Stimulated activated CD4-positive, alpha-beta T cell treated with anti-CD3 and anti-CD28 coated beads, Interleukin-2, amount 100 ng/mL, for 48 hours (primary cell): ENCODE measurements at regions not wholly inside any gene's neighbourhood (a gene's known extent, or its start where the extent isn't known, plus 50 kb on each side); places are given as distances from the start of the nearest gene placed in this dataset.
A peak's percentile ranks its signal among the peaks of the same experiment; 100 is the strongest.
"Not testable (repeated sequence)": the region's sequence is repeated elsewhere in the genome, so short reads cannot be mapped to it uniquely, and the experiment has no call there.

ENCODE experiments used
- DNase-seq, 2 donors: peaks; one replicate each; pipeline ENCODE4 v3.0.0-alpha.2; 2020

DNA sequence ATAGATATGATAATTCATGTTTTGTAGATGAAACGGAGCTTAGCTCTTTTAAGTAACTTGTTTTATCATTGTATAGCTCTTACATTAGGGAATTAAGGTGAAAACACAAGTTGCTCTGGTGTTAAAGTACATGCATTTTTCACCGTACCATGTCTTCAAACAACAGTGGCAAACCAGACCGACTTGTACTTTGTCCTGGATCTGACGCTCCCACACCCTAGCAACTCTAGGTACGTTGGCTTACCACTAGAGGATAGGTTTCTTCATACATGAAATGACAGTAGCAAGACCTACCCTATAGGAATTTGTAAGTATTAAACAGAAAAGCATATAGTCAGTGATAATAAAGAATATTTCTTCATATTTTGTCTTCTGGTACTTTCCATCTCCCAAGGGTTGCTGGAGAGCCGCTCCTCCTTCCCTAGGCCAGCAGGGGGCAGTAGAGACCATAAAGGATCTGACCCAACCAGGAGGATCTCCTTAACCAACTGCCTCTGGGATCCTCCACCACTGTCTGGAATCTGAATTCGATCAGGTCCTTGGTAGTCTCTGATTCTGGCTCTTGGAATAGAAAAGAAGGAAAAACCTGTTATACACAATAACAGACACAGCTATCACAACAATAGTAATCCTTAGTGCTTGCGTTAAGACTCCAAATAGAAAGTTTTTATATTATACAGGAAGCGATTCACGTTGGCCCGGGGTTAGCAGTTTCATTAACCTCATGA, 136.7 kb downstream of the CAVIN4 start:
- DNase-seq: peak; percentile 61

DNA sequence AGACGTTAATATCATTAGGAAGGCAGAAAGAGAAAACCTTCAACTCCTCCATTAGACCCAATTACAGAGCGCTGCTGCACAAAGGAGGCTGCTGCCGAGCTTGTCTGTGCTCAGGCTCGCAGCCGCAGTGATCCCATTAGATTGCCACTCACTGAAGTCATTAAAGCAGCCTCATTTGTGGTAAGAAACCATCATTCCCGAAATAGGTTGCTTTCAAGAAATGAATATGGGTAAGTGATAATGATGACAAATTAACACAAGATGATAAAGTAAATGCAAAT, 137.2 kb downstream of the CAVIN4 start:
- DNase-seq: no peak

DNA sequence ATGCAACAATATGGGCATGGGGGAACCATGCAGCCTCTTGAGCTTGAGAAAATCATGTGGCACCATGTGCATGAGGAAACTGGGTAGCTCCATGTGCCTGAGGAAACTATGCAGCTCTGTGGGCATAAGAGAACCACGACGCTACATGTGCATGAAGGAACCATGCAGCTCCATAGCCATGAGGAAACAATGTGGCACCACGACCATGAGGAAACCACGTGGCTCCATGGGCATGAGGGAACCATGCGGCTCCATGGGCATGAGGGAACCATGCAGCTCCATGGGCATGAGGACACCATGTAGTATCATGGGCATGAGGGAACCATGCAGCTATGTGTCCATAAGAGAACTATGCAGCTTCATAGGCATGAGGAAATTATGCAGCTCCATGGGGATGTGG, 140.8 kb downstream of the CAVIN4 start:
- no peak for DNase-seq

DNA sequence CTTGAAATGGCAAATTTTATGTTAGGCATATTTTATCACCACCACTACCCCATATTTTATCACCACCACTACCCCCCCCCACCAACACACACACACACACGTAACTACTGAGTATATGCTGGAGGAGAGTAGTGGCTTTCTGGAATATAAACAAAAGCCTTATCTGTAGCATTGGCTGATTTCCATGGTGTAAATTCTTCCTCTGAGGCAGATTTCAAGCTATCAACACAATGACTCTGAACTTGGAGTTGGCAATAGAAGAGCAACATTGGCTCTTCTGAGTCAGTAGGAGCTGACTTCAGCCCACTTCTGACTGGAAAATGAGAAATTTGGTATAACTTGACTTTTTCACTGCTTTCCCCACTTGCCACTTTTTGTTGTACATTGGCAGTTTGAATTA, 143.0 kb downstream of the CAVIN4 start:
- DNase-seq: no peak

DNA sequence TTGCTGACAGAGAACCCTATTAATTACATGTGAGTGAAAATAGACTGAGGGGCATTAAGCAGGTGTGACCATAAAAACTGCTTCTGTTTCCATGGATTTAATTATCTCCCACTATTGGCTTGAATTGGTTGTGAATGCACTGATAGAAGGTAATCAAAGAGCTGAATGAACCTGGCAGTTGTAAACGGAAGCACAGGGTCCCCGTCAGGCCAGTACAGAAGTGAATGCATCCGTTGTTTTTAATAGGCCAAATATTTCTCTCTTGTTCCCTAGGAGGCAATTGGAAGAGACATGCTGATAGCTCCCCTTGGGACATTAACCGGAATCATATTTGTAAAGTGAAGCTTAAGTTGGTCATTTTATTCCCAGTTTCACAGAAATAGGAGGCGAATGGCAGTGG, 147.0 kb downstream of the CAVIN4 start:
- no peak for DNase-seq

DNA sequence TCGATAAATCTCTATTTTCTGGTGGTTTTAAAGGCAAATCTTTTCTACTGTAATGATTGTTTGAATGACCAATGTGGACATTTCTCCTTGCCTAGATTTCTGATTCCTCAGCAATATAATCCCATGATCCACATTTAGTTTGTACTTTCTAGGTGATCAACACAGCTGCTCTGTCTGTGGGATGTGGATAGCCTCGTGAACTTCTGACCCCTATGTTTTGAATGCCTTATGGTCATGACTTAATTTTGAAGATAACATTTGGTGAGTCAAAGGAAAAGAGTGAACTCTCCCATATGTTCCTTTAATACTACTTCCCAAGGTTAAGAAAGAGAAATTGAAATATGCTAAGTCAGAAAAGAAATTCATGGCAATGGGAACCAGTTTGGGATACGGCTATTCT, 147.5 kb downstream of the CAVIN4 start:
- no peak for DNase-seq

DNA sequence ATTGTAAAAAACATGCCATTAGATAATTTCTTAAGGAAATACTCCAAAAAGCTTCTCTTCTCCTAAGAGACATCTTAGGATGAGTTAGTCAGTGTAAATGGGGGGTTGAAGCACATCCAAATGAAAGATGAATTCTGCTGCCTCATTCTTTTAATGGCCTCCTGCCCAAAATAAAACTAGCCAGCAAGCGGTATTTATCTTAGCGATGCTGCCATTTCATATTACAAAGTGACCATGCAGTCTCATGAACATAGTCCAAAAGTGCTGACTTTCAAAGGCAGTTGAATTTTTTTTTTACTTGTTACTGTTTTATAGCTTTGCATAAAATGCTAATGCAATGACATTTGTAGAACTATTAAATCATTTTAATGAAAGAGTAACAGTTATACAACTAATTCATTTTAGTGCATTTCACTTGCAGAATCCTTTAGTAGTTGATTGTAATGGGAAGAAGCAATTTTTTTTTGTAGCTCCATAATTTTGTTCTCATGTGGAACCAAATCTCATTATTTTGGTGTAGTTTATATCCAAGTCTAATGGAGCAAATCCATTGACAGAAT, 151.5 kb downstream of the CAVIN4 start:
- DNase-seq: no peak

DNA sequence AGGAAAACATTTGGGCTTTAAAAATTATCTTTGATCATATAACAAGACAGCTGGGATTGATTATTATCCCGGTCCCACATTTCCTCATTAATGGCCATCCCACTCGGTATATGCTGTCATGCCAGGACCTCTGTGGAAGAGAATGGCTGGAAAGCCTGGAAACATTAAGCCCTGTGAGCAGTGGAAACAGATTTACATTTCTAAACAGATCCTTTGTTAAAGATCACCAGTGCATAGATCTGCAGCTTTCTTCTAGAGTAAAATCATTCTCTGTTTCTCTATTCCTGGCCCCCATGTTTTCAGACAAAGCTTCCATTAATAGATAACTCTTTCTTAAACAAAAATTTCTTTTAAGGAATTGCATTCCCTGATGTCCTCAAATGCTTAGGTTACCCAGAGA, 152.2 kb downstream of the CAVIN4 start:
- DNase-seq: no peak

DNA sequence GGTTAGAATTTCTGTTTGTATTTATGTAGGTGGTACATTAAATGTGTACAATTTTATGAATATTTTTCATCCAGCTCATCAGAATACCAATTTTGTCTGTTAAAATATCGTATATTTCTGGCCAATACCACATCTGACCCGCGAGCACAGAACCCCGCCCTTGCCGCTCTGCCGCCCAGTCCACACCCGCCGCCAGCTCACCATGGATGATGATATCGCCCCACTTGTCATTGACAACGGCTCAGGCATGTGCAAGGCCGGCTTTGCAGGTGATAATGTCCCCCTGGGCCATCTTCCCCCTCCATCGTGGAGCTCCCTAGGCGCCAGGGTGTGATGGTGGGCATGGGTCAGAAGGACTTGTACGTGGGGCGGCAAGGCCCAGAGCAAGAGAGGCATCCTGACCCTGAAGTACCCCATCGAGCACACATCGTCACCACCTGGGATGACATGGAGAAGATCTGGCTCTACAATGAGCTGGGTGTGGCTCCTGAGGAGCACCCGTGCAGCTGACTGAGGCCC, 153.2 kb downstream of the CAVIN4 start:
- DNase-seq: no peak

DNA sequence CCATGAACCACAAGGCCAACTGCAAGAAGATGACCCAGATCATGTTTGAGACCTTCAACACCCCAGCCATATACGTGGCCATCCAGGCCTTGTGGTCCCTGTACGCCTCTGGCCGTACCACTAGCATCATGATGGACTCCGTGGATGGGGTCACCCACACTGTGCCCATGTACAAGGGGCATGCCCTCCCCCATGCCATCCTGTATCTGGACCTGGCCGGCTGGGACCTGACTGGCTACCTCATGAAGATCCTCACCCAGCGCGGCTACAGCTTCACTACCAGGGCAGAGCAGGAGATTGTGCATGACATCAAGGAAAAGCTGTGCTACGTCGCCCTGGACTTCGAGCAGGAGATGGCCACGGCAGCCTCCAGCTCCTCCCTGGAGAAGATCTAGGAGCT, 153.7 kb downstream of the CAVIN4 start:
- no peak for DNase-seq

DNA sequence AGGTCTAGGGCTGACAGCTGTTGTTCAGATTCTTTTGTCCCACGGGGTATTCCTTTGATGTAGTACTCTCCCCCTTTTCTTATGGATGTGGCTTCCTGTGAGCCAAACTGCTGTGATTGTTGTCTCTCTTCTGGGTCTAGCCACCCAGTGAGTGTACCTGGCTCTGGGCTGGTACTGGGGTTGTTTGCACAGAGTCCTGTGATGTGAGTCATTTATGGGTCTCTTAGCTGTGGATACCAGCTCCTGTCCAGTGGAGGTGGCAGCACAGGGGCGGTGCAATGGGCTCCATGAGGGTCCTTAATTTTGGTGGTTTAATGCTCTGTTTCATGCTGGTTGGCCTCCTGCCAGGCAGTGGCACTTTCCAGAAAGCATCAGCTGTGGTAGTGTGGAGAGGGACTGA, 161.3 kb downstream of the CAVIN4 start:
- DNase-seq: no peak

DNA sequence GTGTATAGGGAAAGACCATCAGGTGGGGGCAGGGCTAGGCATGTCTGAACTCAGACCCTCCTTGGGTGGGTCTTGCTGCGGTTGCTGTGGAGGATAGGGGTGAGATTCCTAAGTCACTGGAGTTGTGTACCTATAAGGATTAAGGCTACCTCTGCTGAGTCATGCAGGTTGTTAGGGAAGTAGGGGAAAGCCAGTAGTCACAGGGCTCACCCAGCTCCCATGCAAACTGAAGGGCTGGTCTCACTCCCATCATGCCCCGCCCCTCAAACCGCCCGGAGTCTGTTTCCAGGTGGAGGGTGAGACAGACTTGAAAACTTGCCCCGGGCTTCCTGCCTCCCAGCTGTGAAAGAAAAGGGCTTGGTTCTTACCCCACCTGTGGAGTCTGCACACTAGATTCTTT, 161.8 kb downstream of the CAVIN4 start:
- DNase-seq: no peak

DNA sequence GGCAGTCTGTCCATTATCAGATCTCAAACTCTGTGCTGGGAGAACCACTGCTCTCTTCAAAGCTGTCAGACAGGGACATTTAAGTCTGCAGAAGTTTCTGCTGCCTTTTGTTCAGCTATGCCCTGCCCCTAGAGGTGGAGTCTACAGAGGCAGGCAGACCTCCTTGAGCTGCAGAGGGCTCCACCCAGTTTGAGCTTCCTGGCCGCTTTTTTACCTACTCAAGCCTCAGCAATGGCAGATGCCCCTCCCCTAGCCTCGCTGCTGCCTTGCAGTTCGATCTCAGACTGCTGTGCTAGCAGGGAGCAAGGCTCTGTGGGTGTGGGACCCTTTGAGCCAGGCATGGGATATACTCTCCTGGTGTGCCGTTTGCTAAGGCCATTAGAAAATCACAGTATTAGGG, 171.1 kb downstream of the CAVIN4 start:
- not testable (repeated sequence) for DNase-seq

DNA sequence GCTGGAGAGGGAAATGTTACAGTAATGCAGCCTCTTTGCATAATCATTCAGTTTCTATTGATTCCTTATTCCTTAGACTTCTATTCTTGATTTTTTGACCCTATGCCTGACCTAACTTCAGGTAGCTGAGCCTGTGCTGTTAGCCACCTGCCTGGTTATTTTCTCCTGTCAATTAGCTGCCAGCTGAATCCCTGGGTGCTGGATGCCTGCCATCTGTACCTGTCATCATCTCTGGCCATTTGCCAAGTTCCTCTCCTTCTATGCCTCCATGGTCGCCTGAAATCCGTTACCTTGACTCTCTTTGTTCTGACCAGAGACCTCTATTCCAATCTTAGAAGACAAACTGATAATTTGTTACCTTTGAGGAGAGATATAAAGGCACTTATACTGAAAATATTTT, 178.3 kb downstream of the CAVIN4 start:
- DNase-seq: no peak

DNA sequence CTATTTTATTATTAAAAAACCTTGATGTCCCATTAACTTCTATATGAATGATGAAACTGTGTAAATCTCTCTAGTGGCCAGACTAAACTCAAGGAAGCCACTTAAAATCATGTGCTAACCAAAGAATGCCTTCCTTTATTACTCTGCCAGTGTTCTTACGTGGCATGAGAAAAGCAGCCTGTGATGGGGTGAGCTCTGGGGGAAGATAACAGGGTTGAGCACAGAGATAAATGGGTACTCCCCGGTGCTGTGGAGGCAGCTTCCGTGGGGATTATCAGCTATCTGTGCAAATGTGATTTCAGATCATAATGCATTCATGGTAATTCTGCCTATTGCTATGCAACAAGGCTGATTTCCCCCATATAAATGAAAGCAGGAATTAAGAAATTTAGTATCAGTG, 181.3 kb downstream of the CAVIN4 start:
- no peak for DNase-seq

DNA sequence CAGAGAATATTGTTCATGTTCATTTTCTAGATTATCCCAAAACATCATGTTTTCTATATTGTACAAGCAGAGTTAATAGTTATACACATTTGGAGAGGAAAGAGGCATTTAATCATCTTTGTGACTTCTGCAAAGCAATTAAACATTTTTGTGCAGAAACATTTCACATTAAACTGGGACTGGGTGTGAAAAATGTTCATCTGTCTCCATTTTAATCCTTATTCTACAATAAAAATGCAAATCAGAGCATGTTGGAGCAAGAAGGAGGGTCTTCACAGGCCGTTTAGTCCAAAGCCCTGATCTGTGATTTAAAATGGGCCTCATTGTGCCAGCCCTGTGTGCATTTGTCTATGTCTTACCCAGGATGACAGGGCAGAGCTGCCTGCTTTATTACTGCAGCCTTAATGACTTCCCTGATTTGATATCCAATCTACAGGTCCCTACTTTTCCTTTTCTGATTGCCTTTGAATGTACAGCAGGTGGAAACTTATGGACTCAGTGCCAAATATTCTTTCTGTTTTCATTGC, 183.5 kb downstream of the CAVIN4 start:
- no peak for DNase-seq

DNA sequence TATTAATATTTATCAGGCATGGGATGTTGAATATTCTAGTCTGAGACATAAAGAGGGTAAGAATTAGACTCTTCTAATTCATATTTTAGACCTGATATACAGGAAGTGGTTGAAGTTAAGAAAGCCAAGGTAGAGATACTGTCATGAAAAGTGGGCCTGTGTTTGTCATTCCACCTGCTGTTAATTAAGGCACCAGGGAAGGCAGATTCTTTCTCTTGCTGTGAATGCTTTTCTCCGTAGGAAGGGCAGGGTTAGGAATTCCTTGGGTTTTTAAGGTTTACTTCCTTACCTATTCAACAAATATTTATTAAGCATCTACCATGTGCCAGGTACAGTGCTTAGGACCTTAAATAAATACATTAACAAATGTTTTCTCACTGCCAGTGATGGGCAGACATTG, 196.4 kb downstream of the CAVIN4 start:
- DNase-seq: no peak

DNA sequence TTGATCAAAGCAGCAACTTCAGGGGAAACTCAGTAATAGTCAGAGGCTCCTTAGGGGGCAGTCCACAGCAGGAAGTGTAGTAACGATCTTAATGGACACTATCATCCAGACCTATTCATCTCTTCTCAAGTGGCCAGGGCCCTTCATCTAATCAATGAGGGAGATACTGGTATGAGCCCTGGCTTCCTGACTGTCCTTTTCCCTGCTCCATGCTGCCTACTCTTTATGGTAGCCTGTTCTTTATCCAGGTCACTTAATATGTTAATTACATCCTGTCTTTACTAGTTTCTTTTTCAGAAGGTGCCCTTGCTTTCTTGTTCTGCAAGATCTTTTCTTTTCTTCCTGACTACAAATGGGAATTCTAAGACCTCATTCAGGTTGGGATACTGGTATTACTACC, 197.1 kb downstream of the CAVIN4 start:
- DNase-seq: no peak

DNA sequence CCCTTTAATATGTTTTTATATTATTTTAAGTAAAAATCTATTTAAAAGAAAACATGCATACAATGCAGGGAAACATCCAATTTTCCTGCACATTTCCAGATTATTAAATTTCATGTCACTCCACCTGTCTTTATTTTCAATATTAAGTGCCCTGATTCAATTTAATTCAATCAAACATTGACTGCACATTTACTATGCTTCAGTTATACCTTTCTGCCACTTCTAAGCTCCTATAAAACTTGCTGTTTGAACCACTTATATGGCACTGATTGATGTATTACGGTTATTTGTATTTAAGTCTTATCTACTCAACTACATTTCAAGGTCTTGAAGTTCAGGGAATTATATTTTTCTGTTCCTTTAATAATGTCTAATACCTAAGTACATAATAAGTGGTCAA, 198.0 kb downstream of the CAVIN4 start:
- no peak for DNase-seq

DNA sequence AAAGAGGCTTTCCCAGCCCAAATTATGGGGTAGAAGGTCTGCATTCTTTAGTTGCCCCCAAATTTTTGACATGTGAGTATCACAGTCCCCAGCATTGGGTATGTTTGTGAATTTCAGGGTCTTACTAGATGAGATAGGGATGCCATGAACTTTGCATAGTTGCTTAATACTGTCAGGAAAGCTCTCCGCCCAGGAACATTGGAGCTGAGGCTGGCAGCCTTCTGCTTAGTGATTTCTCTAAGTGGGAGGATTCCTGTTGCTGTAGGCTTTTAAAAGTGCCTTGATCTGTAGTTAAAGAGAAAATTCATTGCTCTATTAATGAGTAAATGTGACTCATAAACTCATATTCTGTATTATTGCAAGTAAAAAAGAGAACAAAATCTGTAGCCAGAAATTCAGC, 206.9 kb downstream of the CAVIN4 start:
- no peak for DNase-seq

DNA sequence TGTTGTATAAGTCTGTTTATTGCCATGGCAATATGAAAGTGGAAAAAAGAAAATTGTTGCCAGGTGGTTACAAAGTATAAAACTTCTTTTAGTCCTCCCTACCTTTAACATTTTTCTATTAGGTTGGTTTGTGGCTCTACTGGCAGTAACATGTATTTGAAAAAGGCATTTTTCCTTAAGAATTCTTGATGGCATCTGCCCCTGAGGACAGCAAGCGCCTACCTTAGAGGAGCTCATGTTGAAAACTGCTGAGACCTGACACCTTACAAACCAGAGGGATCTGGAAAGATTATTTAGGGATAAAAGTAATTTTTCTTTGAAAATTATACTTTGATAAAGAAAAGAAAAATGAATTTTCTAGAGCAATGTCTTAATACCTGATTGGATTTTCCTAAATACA, 208.1 kb downstream of the CAVIN4 start:
- DNase-seq: no peak

DNA sequence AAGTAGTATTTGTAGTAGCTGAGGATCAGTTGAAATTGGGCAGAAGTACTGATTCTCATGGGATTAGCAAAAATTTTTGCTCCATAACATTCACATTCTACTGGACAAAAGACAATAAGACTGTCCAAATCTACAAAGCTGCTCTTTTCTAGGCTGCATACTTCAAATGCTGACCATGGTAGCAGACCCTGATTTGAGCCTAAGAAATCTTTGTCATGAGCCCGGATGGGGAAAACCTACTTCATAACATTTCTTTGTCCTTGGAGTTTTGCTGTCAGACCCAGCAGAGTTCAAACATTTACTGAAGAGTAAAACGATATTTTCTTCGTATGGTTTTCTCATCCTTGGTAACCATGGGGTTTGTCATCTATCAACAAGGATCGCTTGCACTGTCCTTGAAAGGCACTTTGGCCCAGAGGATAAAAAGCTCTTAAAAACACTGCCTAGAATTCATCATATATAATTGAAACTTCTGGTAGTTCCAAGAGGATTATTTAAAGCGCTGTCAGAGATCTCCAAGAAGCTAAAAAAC, 216.9 kb downstream of the CAVIN4 start:
- no peak for DNase-seq

DNA sequence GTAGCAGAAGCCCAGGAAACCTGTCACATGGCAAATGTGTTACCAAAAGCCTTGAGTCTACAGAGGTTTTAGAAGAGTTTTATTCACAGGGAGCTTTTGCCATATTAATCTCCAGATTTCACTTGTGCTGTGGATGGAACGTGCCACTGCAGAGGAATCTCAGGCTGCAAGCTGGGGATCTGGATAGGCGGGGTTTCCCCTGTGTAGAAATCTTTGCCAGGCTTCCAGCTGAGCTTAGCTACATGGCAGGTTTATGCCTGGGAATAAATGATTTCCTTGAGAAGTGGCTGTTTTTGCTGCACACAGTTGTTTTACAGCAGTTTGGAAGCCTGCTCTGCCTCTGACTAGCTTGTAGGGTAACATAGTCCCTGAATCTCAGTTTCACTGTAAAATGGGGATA, 224.6 kb upstream of the PLPPR1 start:
- DNase-seq: no peak

DNA sequence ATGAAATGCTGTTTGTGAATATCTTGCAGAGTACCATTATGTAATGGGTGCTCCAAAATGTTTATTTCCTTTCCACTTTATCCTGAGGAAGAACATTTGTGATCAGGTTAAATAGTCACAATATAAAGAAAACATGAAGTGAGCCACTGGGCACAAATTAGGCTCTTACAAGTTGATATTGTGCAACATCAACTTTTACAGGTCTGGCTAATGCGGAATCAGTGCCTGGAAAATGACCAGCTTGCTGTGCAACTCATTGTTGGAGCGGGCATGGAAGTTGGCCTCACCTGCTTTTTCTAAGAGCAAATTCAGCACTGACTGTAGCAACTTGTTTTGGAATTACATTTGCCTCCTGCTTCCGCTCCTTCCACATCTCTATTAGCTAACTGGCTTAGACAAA, 216.9 kb upstream of the PLPPR1 start:
- DNase-seq: no peak

DNA sequence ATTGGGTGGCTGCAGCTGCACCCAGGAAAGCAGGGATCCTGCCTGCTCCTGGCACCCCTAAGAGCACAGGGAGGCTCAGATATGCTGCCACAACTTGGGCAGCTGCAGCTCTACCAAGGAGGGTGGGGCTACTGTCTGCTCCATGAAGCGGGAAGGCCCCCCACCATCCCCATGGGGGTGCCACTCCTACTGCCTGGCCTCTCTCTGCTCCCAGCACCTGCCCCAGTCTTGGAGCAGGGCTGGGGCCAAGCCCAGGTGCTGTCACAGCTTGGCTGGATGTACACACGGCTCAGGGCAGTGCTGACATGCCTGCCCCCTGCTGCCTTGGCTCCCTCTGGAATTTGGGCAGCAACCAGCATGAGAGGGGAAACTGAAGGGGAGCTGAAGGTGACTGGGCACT, 214.7 kb upstream of the PLPPR1 start:
- no peak for DNase-seq
